Stomach (tissue), 4 donors: ENCODE measurements at regions not wholly inside any gene's neighbourhood (a gene's known extent, or its start where the extent isn't known, plus 50 kb on each side); places are given as distances from the start of the nearest gene placed in this dataset.

Experiments
- CTCF ChIP-seq, 7 experiments: fragments of 450-650 bp in 4 of 7; fragments of 200-600 bp in 3 of 7; sonication (generic) in 3 of 7; IDR thresholded peaks; one replicate each; pipeline ENCODE4 v1.5.1; 2016 to 2019; ENCODE audit warnings: antibody characterized with exemption in 7 of 7, control low read depth in 2 of 7, mild to moderate bottlenecking in 1 of 7
- EP300 ChIP-seq: sonication (generic); formaldehyde crosslinking; IDR thresholded peaks from one replicate; pipeline ENCODE4 v1.6.1; 2017; ENCODE audit warnings: antibody characterized with exemption
- POLR2A ChIP-seq, 4 donors: fragments of 450-650 bp; IDR thresholded peaks; one replicate each; pipeline ENCODE4 v1.6.1; 2016; ENCODE audit warnings: antibody characterized with exemption in 4 of 4, control low read depth in 2 of 4, mild to moderate bottlenecking in 1 of 4, moderate library complexity in 1 of 4
- POLR2AphosphoS5 ChIP-seq, 3 donors: sonication (generic); formaldehyde crosslinking; IDR thresholded peaks; one replicate each; pipeline ENCODE4 v1.6.1; 2016; ENCODE audit warnings: antibody characterized with exemption in 3 of 3

DNA sequence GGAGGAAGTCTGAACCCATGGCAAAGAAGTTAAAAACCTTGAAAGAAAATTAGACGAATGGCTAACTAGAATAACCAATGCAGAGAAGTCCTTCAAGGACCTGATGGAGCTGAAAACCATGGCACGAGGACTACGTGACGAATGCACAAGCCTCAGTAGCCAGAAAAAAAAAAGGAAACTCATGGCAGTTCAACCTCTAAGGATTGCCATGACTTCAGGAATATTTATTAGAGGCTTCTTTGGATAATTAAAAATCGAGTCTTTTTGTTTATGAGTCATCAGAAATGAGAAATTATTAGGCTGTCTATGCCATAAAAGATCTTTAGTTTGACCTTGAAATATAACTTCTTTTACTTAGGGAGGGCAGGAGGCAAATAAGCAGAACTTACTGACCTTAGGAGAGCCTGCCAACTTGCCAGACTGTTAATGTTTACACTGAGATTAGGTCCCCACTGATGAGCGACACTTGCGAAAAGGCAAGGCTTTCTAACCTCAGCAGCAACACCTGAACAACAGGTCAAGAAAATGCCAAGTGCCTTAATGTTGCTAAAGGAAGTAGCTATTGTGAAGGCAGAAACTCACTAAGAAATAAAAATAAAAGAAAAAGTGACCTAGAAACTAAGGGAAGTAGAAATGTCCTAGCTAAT is 55.2 kb upstream of the TUSC1 start:
- TF ChIP-seq CTCF (IDR thresholded peaks at IDR 0.05) (no peak), EP300 (no peak), POLR2AphosphoS5 (IDR thresholded peaks at IDR 0.05) (no peak), POLR2A (IDR thresholded peaks at IDR 0.05) (no peak)
